ENCODE measurements at regions not wholly inside any gene's neighbourhood (a gene's known extent, or its start where the extent isn't known, plus 50 kb on each side); places are given as distances from the start of the nearest gene placed in this dataset.
A peak's percentile ranks its signal among the peaks of the same experiment; 100 is the strongest.

GRCh38 chr15:91465086-91465485 lies 365.0 kb downstream of the SV2B start:
- Histone ChIP-seq H3K9me1 (ENCODE audit: control insufficient read depth, insufficient read depth, low read length) (no peaks in the 10 kb centered on the region), H2AFZ (ENCODE audit: low read depth, low read length) (no peak overlapping the region), H4K20me1 (replicated peaks; ENCODE audit: control insufficient read depth, insufficient read depth, low read length) (no peaks in the 10 kb centered on the region), H3K27me3 (ENCODE audit: control insufficient read depth in 2 of 2, insufficient read depth in 2 of 2, low read length in 2 of 2) (no peaks in the 10 kb centered on the region), H3K4me2 (ENCODE audit: insufficient read depth, low read length) (no peak overlapping the region), H3K27ac (ENCODE audit: extremely low read depth, low read depth, low read length) (no peak overlapping the region), H3K4me3 (no peak overlapping the region), H3K4me1 (replicated peaks in 1 of 2; ENCODE audit: control insufficient read depth in 2 of 2, insufficient read depth in 2 of 2, low read length in 2 of 2) (peaks cover 13 to 14% of the 10 kb centered on the region in 2 experiments), H3K9ac (ENCODE audit: insufficient read depth in 1 of 2, low read depth in 2 of 2, low read length in 2 of 2) (no peak overlapping the region), H3K9me3 (replicated peaks; ENCODE audit: control insufficient read depth, insufficient read depth, low read depth, low read length) (no peaks in the 10 kb centered on the region), H3K36me3 (ENCODE audit: control insufficient read depth, insufficient read depth, low read length) (no peaks in the 10 kb centered on the region), H3K79me2 (ENCODE audit: control insufficient read depth, insufficient read depth, low read length) (no peaks in the 10 kb centered on the region)
- intact Hi-C loops (cut with micrococcal nuclease): no loop called here
- DNase-seq (ENCODE audit: extremely low read depth in 1 of 4, low spot score in 3 of 4) (no peak), ATAC-seq (no peak), FAIRE-seq (no peak)
- 13% methylated on average over 4 of the region's 4 CpGs for WGBS (ENCODE audit: insufficient coverage, low coverage, missing lambda C conversion rate)
- ChIA-PET POLR2A (no interaction called here), CTCF (ENCODE audit: low intra/inter-chr PET ratio) (no interaction called here)
- no TSS peak for BruUV-seq (replicated peaks)
- in situ Hi-C loops (cut with MboI): no loop called here
- TF ChIP-seq CEBPG (CRISPR knock-in tag; IDR thresholded peaks at IDR 0.05) (no peak), CEBPG (tag; conservative IDR thresholded peaks at IDR 0.05 in 1 of 2, IDR thresholded peaks at IDR 0.05 in 1 of 2) (0 out of 4 replicates have a peak, but pooled peaks of 1 of the 2 experiments have one; percentile 15), HMBOX1 (IDR thresholded peaks at IDR 0.05) (peak; percentile 33; the same call in 1 of the 2 replicates), CC2D1A (IDR thresholded peaks at IDR 0.05) (no peak)

GRCh38 chr15:91465696-91466095 lies 365.6 kb downstream of the SV2B start:
- Histone ChIP-seq H2AFZ (ENCODE audit: low read depth, low read length) (no peak overlapping the region), H3K36me3 (ENCODE audit: control insufficient read depth, insufficient read depth, low read length) (no peaks in the 10 kb centered on the region), H3K9me1 (ENCODE audit: control insufficient read depth, insufficient read depth, low read length) (no peaks in the 10 kb centered on the region), H3K79me2 (ENCODE audit: control insufficient read depth, insufficient read depth, low read length) (no peaks in the 10 kb centered on the region), H3K4me2 (ENCODE audit: insufficient read depth, low read length) (no peak overlapping the region), H3K4me3 (no peak overlapping the region), H3K27ac (ENCODE audit: extremely low read depth, low read depth, low read length) (no peak overlapping the region), H3K27me3 (ENCODE audit: control insufficient read depth in 2 of 2, insufficient read depth in 2 of 2, low read length in 2 of 2) (no peaks in the 10 kb centered on the region), H3K9ac (ENCODE audit: insufficient read depth in 1 of 2, low read depth in 2 of 2, low read length in 2 of 2) (no peak overlapping the region), H4K20me1 (replicated peaks; ENCODE audit: control insufficient read depth, insufficient read depth, low read length) (no peaks in the 10 kb centered on the region), H3K4me1 (replicated peaks in 1 of 2; ENCODE audit: control insufficient read depth in 2 of 2, insufficient read depth in 2 of 2, low read length in 2 of 2) (peaks cover 19 to 20% of the 10 kb centered on the region in 2 experiments), H3K9me3 (replicated peaks; ENCODE audit: control insufficient read depth, insufficient read depth, low read depth, low read length) (no peaks in the 10 kb centered on the region)
- ChIA-PET CTCF (ENCODE audit: low intra/inter-chr PET ratio) (no interaction called here), POLR2A (no interaction called here)
- WGBS (ENCODE audit: insufficient coverage, low coverage, missing lambda C conversion rate): 19% methylated on average over 7 of the region's 7 CpGs
- in situ Hi-C loops (cut with MboI): no loop called here
- intact Hi-C loops (cut with micrococcal nuclease): no loop called here
- BruUV-seq (replicated peaks): no TSS peak
- no peak for FAIRE-seq
- no peak for DNase-seq (ENCODE audit: extremely low read depth in 1 of 4, low spot score in 3 of 4)
- ATAC-seq: no peak
- TF ChIP-seq CHD1 (IDR thresholded peaks at IDR 0.05; ENCODE audit: low read length) (no peak), ASH1L (IDR thresholded peaks at IDR 0.05; ENCODE audit: borderline replicate concordance, low read depth, partially characterized antibody) (no peak), NFRKB (IDR thresholded peaks at IDR 0.05; ENCODE audit: low read depth) (no peak), ATF3 (IDR thresholded peaks at IDR 0.05) (no peak), ATF3 (CRISPR knock-in tag; conservative IDR thresholded peaks at IDR 0.05) (no peak), MAFG (tag; conservative IDR thresholded peaks at IDR 0.05) (no peak), ID3 (CRISPR knock-in tag; IDR thresholded peaks at IDR 0.05) (no peak), ID3 (tag; IDR thresholded peaks at IDR 0.05) (no peak), ZNF274 (IDR thresholded peaks at IDR 0.05; ENCODE audit: borderline replicate concordance, low read depth, low read length) (no peak)
